Neutrophil (primary cell): ENCODE measurements at regions not wholly inside any gene's neighbourhood (a gene's known extent, or its start where the extent isn't known, plus 50 kb on each side); places are given as distances from the start of the nearest gene placed in this dataset.

Source experiments
- H3K27ac ChIP-seq: fragments of 200-600 bp; sonication (generic); 2 replicates; pipeline ENCODE4 v1.5.1; 2016; ENCODE audit warnings: mild to moderate bottlenecking, moderate library complexity
- H3K27me3 ChIP-seq: fragments of 200-600 bp; sonication (generic); 2 replicates; pipeline ENCODE4 v1.6.0; 2016; ENCODE audit warnings: mild to moderate bottlenecking
- H3K36me3 ChIP-seq: fragments of 200-600 bp; sonication (generic); 2 replicates; pipeline ENCODE4 v1.5.1; 2017
- H3K4me1 ChIP-seq, 2 experiments: fragments of 200-600 bp in 1 of 2; sonication (generic) in 1 of 2; 1 replicate in 1 of 2; 2 replicates in 1 of 2; pipeline versions ENCODE4 v1.5.1 to v1.6.1; 2013 to 2016; ENCODE audit warnings: low read depth in 1 of 2, low read length in 1 of 2, mild to moderate bottlenecking in 1 of 2, moderate library complexity in 1 of 2; ENCODE audit not compliant: control insufficient read depth in 1 of 2, insufficient read depth in 1 of 2
- H3K4me3 ChIP-seq, 2 experiments: fragments of 200-600 bp in 1 of 2; sonication (generic) in 1 of 2; 1 replicate in 1 of 2; 2 replicates in 1 of 2; pipeline ENCODE4 v1.5.1; 2013 to 2016; ENCODE audit warnings: low read depth in 1 of 2, low read length in 1 of 2, mild to moderate bottlenecking in 1 of 2, moderate library complexity in 1 of 2
- H3K9me3 ChIP-seq: fragments of 200-600 bp; sonication (generic); 2 replicates; pipeline ENCODE4 v1.5.1; 2016
- CTCF ChIP-seq: fragments of 200-600 bp; sonication (generic); IDR thresholded peaks from 2 replicates; pipeline ENCODE4 v1.5.1; 2016; ENCODE audit warnings: antibody characterized with exemption

GRCh38 chr14:97036086-97036852, 239.1 kb downstream of the VRK1 start:
- H3K4me3 ChIP-seq, result no peak overlapping the region
- no peak for TF ChIP-seq CTCF
- no peaks in the 10 kb centered on the region for H3K9me3 ChIP-seq
- no peaks in the 10 kb centered on the region for H3K4me1 ChIP-seq
- no peak overlapping the region for H3K27ac ChIP-seq
- no peaks in the 10 kb centered on the region for H3K36me3 ChIP-seq
- peaks cover 63% of the 10 kb centered on the region for H3K27me3 ChIP-seq

GRCh38 chr14:97039717-97040363, 242.7 kb downstream of the VRK1 start:
- Histone ChIP-seq H3K9me3 (no peaks in the 10 kb centered on the region), H3K36me3 (no peaks in the 10 kb centered on the region), H3K4me1 (no peaks in the 10 kb centered on the region), H3K4me3 (no peak overlapping the region), H3K27me3 (peaks cover 34% of the 10 kb centered on the region), H3K27ac (no peak overlapping the region)
- TF ChIP-seq CTCF, result no peak

GRCh38 chr14:97046967-97047366, 249.8 kb downstream of the VRK1 start:
- H3K4me3 ChIP-seq, result no peak overlapping the region
- H3K27ac ChIP-seq, result no peak overlapping the region
- H3K36me3 ChIP-seq, result no peaks in the 10 kb centered on the region
- no peaks in the 10 kb centered on the region for H3K4me1 ChIP-seq
- TF ChIP-seq CTCF, result no peak
- H3K9me3 ChIP-seq, result no peaks in the 10 kb centered on the region
- H3K27me3 ChIP-seq, result peaks cover 33% of the 10 kb centered on the region

DNA sequence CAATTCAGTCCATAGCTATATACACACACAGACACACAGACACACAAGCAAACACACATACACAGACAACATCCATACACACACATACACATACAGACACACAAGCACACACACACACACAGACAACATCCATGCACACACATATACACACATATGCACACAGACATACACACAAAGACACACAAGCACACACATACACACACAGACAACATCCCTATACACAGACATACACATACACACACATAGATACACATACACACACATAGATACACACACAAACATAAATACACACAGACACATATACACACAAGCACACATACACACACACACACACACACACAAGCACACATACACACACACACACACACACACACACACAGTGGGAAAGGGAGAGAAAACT, 254.8 kb downstream of the VRK1 start:
- H3K27ac ChIP-seq, result no peak overlapping the region
- no peaks in the 10 kb centered on the region for H3K36me3 ChIP-seq
- peaks cover 43% of the 10 kb centered on the region for H3K27me3 ChIP-seq
- H3K4me3 ChIP-seq, result no peak overlapping the region
- no peaks in the 10 kb centered on the region for H3K9me3 ChIP-seq
- no peaks in the 10 kb centered on the region for H3K4me1 ChIP-seq
- no peak for TF ChIP-seq CTCF

GRCh38 chr14:97053941-97054340, 256.8 kb downstream of the VRK1 start:
- Histone ChIP-seq H3K36me3 (no peaks in the 10 kb centered on the region), H3K4me1 (no peaks in the 10 kb centered on the region), H3K27me3 (peaks cover 37% of the 10 kb centered on the region), H3K27ac (no peak overlapping the region), H3K4me3 (no peak overlapping the region), H3K9me3 (no peaks in the 10 kb centered on the region)
- no peak for TF ChIP-seq CTCF
